ENCODE measurements at regions not wholly inside any gene's neighbourhood (a gene's known extent, or its start where the extent isn't known, plus 50 kb on each side); places are given as distances from the start of the nearest gene placed in this dataset.

GRCh38 chr2:17313261-17313660 is 205.0 kb downstream of the RAD51AP2 start:
- FAIRE-seq, result no peak
- H3K9ac ChIP-seq (ENCODE audit: control insufficient read depth, extremely low read depth, insufficient read depth, low read length), result no peak overlapping the region
- no peak for DNase-seq (ENCODE audit: low read depth, low spot score)
- no peaks in the 10 kb centered on the region for H3K79me2 ChIP-seq (ENCODE audit: control insufficient read depth, insufficient read depth, low read length)
- H3K9me3 ChIP-seq (ENCODE audit: control insufficient read depth, low read depth, low read length), result no peaks in the 10 kb centered on the region
- no peak overlapping the region for H2AFZ ChIP-seq (ENCODE audit: control insufficient read depth, low read length)
- no peak overlapping the region for H3K4me3 ChIP-seq (ENCODE audit: control insufficient read depth in 2 of 3, extremely low read depth in 1 of 3, insufficient read depth in 2 of 3, low read depth in 1 of 3, low read length in 3 of 3)
- no peaks in the 10 kb centered on the region for H3K9me1 ChIP-seq (ENCODE audit: control insufficient read depth, extremely low read depth, insufficient read depth, low read length)
- no peak overlapping the region for H3K4me2 ChIP-seq (ENCODE audit: control insufficient read depth, extremely low read depth, insufficient read depth, low read depth, low read length)
- no peaks in the 10 kb centered on the region for H3K27me3 ChIP-seq (ENCODE audit: control insufficient read depth, extremely low read depth, insufficient read depth, low read length)
- no peaks in the 10 kb centered on the region for H3K36me3 ChIP-seq (ENCODE audit: control insufficient read depth in 2 of 2, extremely low read depth in 1 of 2, insufficient read depth in 2 of 2, low read length in 2 of 2)
- no peak overlapping the region for H3K27ac ChIP-seq (ENCODE audit: control insufficient read depth, insufficient read depth, low read length)
- TF ChIP-seq EZH2 (IDR thresholded peaks at IDR 0.05; ENCODE audit: low read length) (no peak), CTCF (optimal IDR thresholded peaks at IDR 0.05 in 1 of 3, IDR thresholded peaks at IDR 0.05 in 1 of 3, conservative IDR thresholded peaks at IDR 0.05 in 1 of 3; ENCODE audit: extremely low read depth in 1 of 3, insufficient read depth in 2 of 3, low read length in 3 of 3) (no peak)
- H4K20me1 ChIP-seq (ENCODE audit: control insufficient read depth, extremely low read depth, insufficient read depth, low read length), result no peaks in the 10 kb centered on the region
- H3K4me1 ChIP-seq (ENCODE audit: control insufficient read depth, extremely low read depth, insufficient read depth, low read length), result no peaks in the 10 kb centered on the region
- dilution Hi-C loops (cut with MboI; ENCODE audit: extremely low pct_ligation_motif_present, low sequenced_read_pairs), result no loop called here

GRCh38 chr2:17311771-17312511 is 206.3 kb downstream of the RAD51AP2 start:
- TF ChIP-seq EZH2 (IDR thresholded peaks at IDR 0.05; ENCODE audit: low read length), result no peak
- TF ChIP-seq CTCF (optimal IDR thresholded peaks at IDR 0.05 in 1 of 3, IDR thresholded peaks at IDR 0.05 in 1 of 3, conservative IDR thresholded peaks at IDR 0.05 in 1 of 3; ENCODE audit: extremely low read depth in 1 of 3, insufficient read depth in 2 of 3, low read length in 3 of 3), result no peak
- Histone ChIP-seq H2AFZ (ENCODE audit: control insufficient read depth, low read length) (no peak overlapping the region), H3K27me3 (ENCODE audit: control insufficient read depth, extremely low read depth, insufficient read depth, low read length) (no peaks in the 10 kb centered on the region), H3K4me1 (ENCODE audit: control insufficient read depth, extremely low read depth, insufficient read depth, low read length) (no peaks in the 10 kb centered on the region), H3K9ac (ENCODE audit: control insufficient read depth, extremely low read depth, insufficient read depth, low read length) (no peak overlapping the region), H3K27ac (ENCODE audit: control insufficient read depth, insufficient read depth, low read length) (no peak overlapping the region), H3K36me3 (ENCODE audit: control insufficient read depth in 2 of 2, extremely low read depth in 1 of 2, insufficient read depth in 2 of 2, low read length in 2 of 2) (no peaks in the 10 kb centered on the region), H3K4me2 (ENCODE audit: control insufficient read depth, extremely low read depth, insufficient read depth, low read depth, low read length) (no peak overlapping the region), H3K9me3 (ENCODE audit: control insufficient read depth, low read depth, low read length) (no peaks in the 10 kb centered on the region), H4K20me1 (ENCODE audit: control insufficient read depth, extremely low read depth, insufficient read depth, low read length) (no peaks in the 10 kb centered on the region), H3K9me1 (ENCODE audit: control insufficient read depth, extremely low read depth, insufficient read depth, low read length) (no peaks in the 10 kb centered on the region), H3K79me2 (ENCODE audit: control insufficient read depth, insufficient read depth, low read length) (no peaks in the 10 kb centered on the region), H3K4me3 (ENCODE audit: control insufficient read depth in 2 of 3, extremely low read depth in 1 of 3, insufficient read depth in 2 of 3, low read depth in 1 of 3, low read length in 3 of 3) (no peak overlapping the region)
- dilution Hi-C loops (cut with MboI; ENCODE audit: extremely low pct_ligation_motif_present, low sequenced_read_pairs), result no loop called here
- DNase-seq (ENCODE audit: low read depth, low spot score) (no peak), FAIRE-seq (no peak)
